H1 (cell line): ENCODE measurements at regions not wholly inside any gene's neighbourhood (a gene's known extent, or its start where the extent isn't known, plus 50 kb on each side); places are given as distances from the start of the nearest gene placed in this dataset.

ENCODE experiments used
- CTCF ChIA-PET: fragments of 300-600 bp; sonication (Branson Sonifier 250); formaldehyde crosslinking; loops from one replicate; lab custom pipeline; 2021; ENCODE audit not compliant: partially characterized antibody; lab: Charles Lee
- POLR2A ChIA-PET: fragments of 300-600 bp; sonication (Branson Sonifier 250); formaldehyde crosslinking; loops from one replicate; lab custom pipeline; 2021; ENCODE audit warnings: inconsistent platforms; ENCODE audit not compliant: partially characterized antibody; lab: Charles Lee
- DNase-seq, 2 experiments: peaks; one replicate each; pipeline versions ENCODE4 v3.0.0 to v3.0.0-alpha.2; 2010 to 2022; ENCODE audit warnings: low spot score in 2 of 2, low read depth in 1 of 2, mixed read lengths in 1 of 2
- FAIRE-seq: peaks from 2 replicates; lab custom pipeline; 2011; peaks lifted over from hg19 to GRCh38; lab: Jason Lieb, UNC
- H2AFZ ChIP-seq: 2 replicates; pipeline ENCODE4 v1.8.1; 2012; ENCODE audit warnings: low read length, inconsistent platforms
- H2AK5ac ChIP-seq: 2 replicates; pipeline ENCODE4 v1.6.1; 2013; ENCODE audit warnings: low read depth, low read length
- H2BK120ac ChIP-seq: replicated peaks from 2 replicates; pipeline ENCODE3; 2013; ENCODE audit warnings: low read depth, low read length, inconsistent platforms
- H2BK12ac ChIP-seq: 2 replicates; pipeline ENCODE4 v1.6.1; 2013; ENCODE audit warnings: low read depth, low read length
- H2BK15ac ChIP-seq: 2 replicates; pipeline ENCODE4 v1.6.1; 2013; ENCODE audit warnings: low read length
- H2BK20ac ChIP-seq: 2 replicates; pipeline ENCODE4 v1.6.1; 2013; ENCODE audit warnings: low read length
- H2BK5ac ChIP-seq: 2 replicates; pipeline ENCODE4 v1.6.1; 2013; ENCODE audit warnings: low read depth, low read length
- H3K14ac ChIP-seq: 2 replicates; pipeline ENCODE4 v1.6.1; 2013; ENCODE audit warnings: inconsistent platforms; ENCODE audit not compliant: insufficient read length
- H3K18ac ChIP-seq: 2 replicates; pipeline ENCODE4 v1.6.1; 2013; ENCODE audit warnings: low read length; ENCODE audit errors: extremely low read depth
- H3K23ac ChIP-seq: 2 replicates; pipeline ENCODE4 v1.6.1; 2013; ENCODE audit warnings: inconsistent platforms; ENCODE audit not compliant: insufficient read length
- H3K23me2 ChIP-seq: 2 replicates; pipeline ENCODE4 v1.6.1; 2013; ENCODE audit warnings: low read depth, low read length
- H3K27ac ChIP-seq: 2 replicates; pipeline ENCODE4 v1.6.1; 2011; ENCODE audit warnings: low read depth, low read length, inconsistent platforms
- H3K27me3 ChIP-seq, 4 experiments: replicated peaks in 1 of 4; 1 replicate in 1 of 4; 2 replicates in 3 of 4; pipeline versions ENCODE4 v1.6.1 to v1.8.1; 2011 to 2013; ENCODE audit warnings: low read length in 3 of 4, mild to moderate bottlenecking in 3 of 4, inconsistent platforms in 2 of 4, mixed read lengths in 2 of 4, moderate library complexity in 1 of 4; ENCODE audit not compliant: control insufficient read depth in 3 of 4, insufficient read depth in 3 of 4; ENCODE audit errors: extremely low read depth in 1 of 4
- H3K36me3 ChIP-seq, 4 experiments: 2 replicates each; pipeline versions ENCODE4 v1.6.1 to v1.8.1; 2011 to 2013; ENCODE audit warnings: mild to moderate bottlenecking in 4 of 4, low read length in 3 of 4, moderate library complexity in 2 of 4, control low read depth in 1 of 4, inconsistent platforms in 1 of 4; ENCODE audit not compliant: insufficient read depth in 4 of 4, control insufficient read depth in 2 of 4
- H3K4ac ChIP-seq: replicated peaks from 2 replicates; pipeline ENCODE3; 2013; ENCODE audit warnings: low read length, low read depth, mixed read lengths, inconsistent platforms; ENCODE audit not compliant: insufficient read length
- H3K4me1 ChIP-seq, 4 experiments: replicated peaks in 1 of 4; 1 replicate in 1 of 4; 2 replicates in 3 of 4; pipeline versions ENCODE4 v1.6.1 to v1.8.1; 2011 to 2013; ENCODE audit warnings: low read length in 3 of 4, inconsistent platforms in 2 of 4, mixed read lengths in 1 of 4; ENCODE audit not compliant: insufficient read depth in 4 of 4, control insufficient read depth in 3 of 4
- H3K4me2 ChIP-seq, 2 experiments: 2 replicates each; pipeline versions ENCODE4 v1.6.1 to v1.8.1; 2011 to 2013; ENCODE audit warnings: low read depth in 2 of 2, low read length in 2 of 2, control low read depth in 1 of 2, inconsistent platforms in 1 of 2, mild to moderate bottlenecking in 1 of 2; ENCODE audit not compliant: insufficient read depth in 1 of 2
- H3K4me3 ChIP-seq, 4 experiments: fragments of 200-600, 300-600 bp in 1 of 4; sonication (generic), shearing (Covaris generic), sonication (Bioruptor Twin) in 1 of 4; 2 replicates each; pipeline versions ENCODE4 v1.5.1 to v1.8.1; 2011 to 2016; ENCODE audit warnings: low read length in 4 of 4, low read depth in 3 of 4, control low read depth in 2 of 4, inconsistent platforms in 2 of 4, mild to moderate bottlenecking in 2 of 4, mixed read lengths in 1 of 4, moderate library complexity in 1 of 4; ENCODE audit not compliant: insufficient read depth in 2 of 4; ENCODE audit errors: extremely low read depth in 1 of 4
- H3K56ac ChIP-seq: replicated peaks from 2 replicates; pipeline ENCODE3; 2013; ENCODE audit warnings: low read depth, mild to moderate bottlenecking, mixed read lengths, low read length, inconsistent platforms; ENCODE audit not compliant: insufficient read length
- H3K79me1 ChIP-seq: 2 replicates; pipeline ENCODE4 v1.6.1; 2013; ENCODE audit warnings: low read depth, low read length, control low read depth
- H3K79me2 ChIP-seq, 2 experiments: 2 replicates each; pipeline versions ENCODE4 v1.6.1 to v1.8.1; 2012 to 2013; ENCODE audit warnings: low read length in 2 of 2, mild to moderate bottlenecking in 2 of 2, inconsistent platforms in 1 of 2; ENCODE audit not compliant: insufficient read depth in 2 of 2, control insufficient read depth in 1 of 2
- H3K9ac ChIP-seq, 4 experiments: replicated peaks in 1 of 4; 1 replicate in 1 of 4; 2 replicates in 3 of 4; pipeline versions ENCODE4 v1.6.1 to v1.8.1; 2011 to 2013; ENCODE audit warnings: low read depth in 3 of 4, low read length in 3 of 4, control low read depth in 2 of 4, mild to moderate bottlenecking in 2 of 4, moderate library complexity in 2 of 4, inconsistent platforms in 1 of 4; ENCODE audit errors: extremely low read depth in 1 of 4
- H3K9me3 ChIP-seq, 2 experiments: 2 replicates each; pipeline versions ENCODE4 v1.6.1 to v1.8.1; 2012 to 2013; ENCODE audit warnings: mild to moderate bottlenecking in 2 of 2, moderate library complexity in 2 of 2, control low read depth in 1 of 2, inconsistent platforms in 1 of 2, low read depth in 1 of 2, low read length in 1 of 2, mixed read lengths in 1 of 2; ENCODE audit not compliant: insufficient read depth in 2 of 2
- H4K20me1 ChIP-seq, 2 experiments: replicated peaks in 1 of 2; 2 replicates each; pipeline versions ENCODE3 to v1.8.1; 2011 to 2013; ENCODE audit warnings: inconsistent platforms in 2 of 2, low read length in 2 of 2, mild to moderate bottlenecking in 1 of 2; ENCODE audit not compliant: insufficient read depth in 2 of 2, control insufficient read depth in 1 of 2
- H4K5ac ChIP-seq: 2 replicates; pipeline ENCODE4 v1.6.1; 2013; ENCODE audit warnings: low read length, low read depth, mixed read lengths, inconsistent platforms; ENCODE audit not compliant: insufficient read length
- H4K8ac ChIP-seq: 2 replicates; pipeline ENCODE4 v1.8.0; 2013; ENCODE audit warnings: mild to moderate bottlenecking, moderate library complexity, low read length, inconsistent platforms; ENCODE audit not compliant: insufficient read depth; ENCODE audit errors: extremely low read depth
- H4K91ac ChIP-seq: replicated peaks from 2 replicates; pipeline ENCODE3; 2013; ENCODE audit warnings: low read length, mixed read lengths, inconsistent platforms; ENCODE audit not compliant: insufficient read length
- ATF2 ChIP-seq: IDR thresholded peaks from 2 replicates; pipeline ENCODE4 v1.6.1; 2012; ENCODE audit warnings: low read length, inconsistent platforms
- BCL11A ChIP-seq, 2 experiments: IDR thresholded peaks; one replicate each; pipeline ENCODE4 v1.6.1; 2011; ENCODE audit warnings: low read depth in 2 of 2, low read length in 2 of 2, mild to moderate bottlenecking in 2 of 2
- CBX8 ChIP-seq: fragments of 300-800, 300-1000 bp; sonication (generic); IDR thresholded peaks from 2 replicates; pipeline ENCODE4 v1.7.1; 2016; ENCODE audit warnings: low read depth, low read length, borderline replicate concordance
- CEBPB ChIP-seq: IDR thresholded peaks from 2 replicates; pipeline ENCODE4 v1.6.1; 2012; ENCODE audit warnings: low read depth, low read length
- CREB1 ChIP-seq: IDR thresholded peaks from 2 replicates; pipeline ENCODE4 v1.6.1; 2012; ENCODE audit warnings: inconsistent platforms
- HDAC6 ChIP-seq: IDR thresholded peaks from one replicate; pipeline ENCODE4 v1.7.1; 2012; ENCODE audit warnings: low read depth, mild to moderate bottlenecking, inconsistent platforms, low read length, moderate library complexity
- JUN ChIP-seq: IDR thresholded peaks from 2 replicates; pipeline ENCODE4 v1.6.1; 2011; ENCODE audit warnings: low read depth, mild to moderate bottlenecking, improper control_type of control experiment, low read length
- KDM4A ChIP-seq: IDR thresholded peaks from one replicate; pipeline ENCODE4 v1.7.1; 2012; ENCODE audit warnings: low read depth, mild to moderate bottlenecking, moderate library complexity, low read length, inconsistent platforms; ENCODE audit not compliant: severe bottlenecking
- KDM5A ChIP-seq: fragments of 200-600 bp; IDR thresholded peaks from 2 replicates; pipeline ENCODE4 v1.7.1; 2012; ENCODE audit warnings: mild to moderate bottlenecking, low read length, inconsistent platforms, mixed read lengths
- MAX ChIP-seq: IDR thresholded peaks from 2 replicates; pipeline ENCODE4 v1.6.1; 2012; ENCODE audit warnings: inconsistent platforms
- POLR2A ChIP-seq, 2 experiments: IDR thresholded peaks; 1 replicate in 1 of 2; 2 replicates in 1 of 2; pipeline ENCODE4 v1.6.1; 2011; ENCODE audit warnings: low read depth in 2 of 2, low read length in 2 of 2, mild to moderate bottlenecking in 2 of 2; ENCODE audit errors: control extremely low read depth in 1 of 2
- POLR2AphosphoS5 ChIP-seq: IDR thresholded peaks from 2 replicates; pipeline ENCODE4 v1.6.1; 2011; ENCODE audit warnings: low read depth, low read length
- RAD21 ChIP-seq, 2 experiments: IDR thresholded peaks in 1 of 2; conservative IDR thresholded peaks in 1 of 2; 2 replicates each; pipeline ENCODE4 v1.6.1; 2011; ENCODE audit warnings: low read depth in 2 of 2, low read length in 2 of 2, improper control_type of control experiment in 1 of 2, inconsistent platforms in 1 of 2, mild to moderate bottlenecking in 1 of 2, moderate library complexity in 1 of 2
- SP1 ChIP-seq: IDR thresholded peaks from 2 replicates; pipeline ENCODE4 v1.6.1; 2011; ENCODE audit warnings: low read depth, low read length
- SP2 ChIP-seq: IDR thresholded peaks from 2 replicates; pipeline ENCODE4 v1.6.1; 2012; ENCODE audit warnings: mild to moderate bottlenecking, low read length, inconsistent platforms
- WGBS, 2 experiments: shearing (Covaris generic) in 1 of 2; methylation state at CpG; one replicate each; pipeline versions ENCODE4 v1.1.6 to v1.1.7; 2013 to 2015; ENCODE audit warnings: low lambda C conversion rate in 2 of 2, mixed read lengths in 2 of 2, inconsistent platforms in 1 of 2, low coverage in 1 of 2, missing lambda C conversion rate in 1 of 2; ENCODE audit not compliant: insufficient replicate concordance in 2 of 2, insufficient coverage in 1 of 2, insufficient read length in 1 of 2; ENCODE audit errors: extremely low coverage in 1 of 2, missing lambda C conversion rate in 1 of 2; 5-methylcytosine and 5-hydroxymethylcytosine counted together

- WGBS, 2 experiments, result 92 to 100% methylated on average over 1 to 3 of the region's 3 CpGs
- TF ChIP-seq JUN, result no peak
- no peak for TF ChIP-seq POLR2AphosphoS5
- no peak for TF ChIP-seq KDM4A
- TF ChIP-seq RAD21 (IDR thresholded peaks at IDR 0.05 in 1 of 2, conservative IDR thresholded peaks at IDR 0.05 in 1 of 2; ENCODE audit: low read depth in 2 of 2, low read length in 2 of 2), result no peak
- TF ChIP-seq MAX, result no peak
- TF ChIP-seq ATF2, result no peak
- no peak for TF ChIP-seq BCL11A (IDR thresholded peaks at IDR 0.05; ENCODE audit: low read depth in 2 of 2, low read length in 2 of 2)
- no peak for TF ChIP-seq SP2
- TF ChIP-seq CEBPB, result no peak
- no peak for TF ChIP-seq HDAC6
- TF ChIP-seq KDM5A, result no peak
- TF ChIP-seq SP1, result no peak
- TF ChIP-seq POLR2A (IDR thresholded peaks at IDR 0.05; ENCODE audit: control extremely low read depth in 1 of 2, low read depth in 2 of 2, low read length in 2 of 2), result no peak
- no peak for TF ChIP-seq CREB1
- no peak for TF ChIP-seq CBX8
Observed at GRCh38 chr18:42330296-42330695, 375.3 kb downstream of the PIK3C3 start.

More at GRCh38 chr18:42330296-42330695, 375.3 kb downstream of the PIK3C3 start:
- H3K4me3 ChIP-seq, result no peak overlapping the region
- H3K9ac ChIP-seq, result no peak overlapping the region
- H4K91ac ChIP-seq, result no peak overlapping the region
- H3K23ac ChIP-seq, result no peak overlapping the region
- H2AK5ac ChIP-seq, result no peak overlapping the region
- H3K4me1 ChIP-seq, result no peaks in the 10 kb centered on the region
- H2BK20ac ChIP-seq, result no peak overlapping the region
- H3K27ac ChIP-seq, result no peak overlapping the region
- no peak overlapping the region for H3K18ac ChIP-seq
- H2BK120ac ChIP-seq, result no peak overlapping the region
- DNase-seq (no peak), FAIRE-seq (no peak)
- no peak overlapping the region for H4K5ac ChIP-seq
- ChIA-PET CTCF (no interaction called here), POLR2A (no interaction called here)
- no peaks in the 10 kb centered on the region for H3K79me1 ChIP-seq
- no peaks in the 10 kb centered on the region for H3K9me3 ChIP-seq
- peaks cover 0 to 1% (median 0%) of the 10 kb centered on the region in 4 experiments; a peak in 1 of 7 replicates for H3K27me3 ChIP-seq
- no peaks in the 10 kb centered on the region for H3K79me2 ChIP-seq
- no peaks in the 10 kb centered on the region for H3K36me3 ChIP-seq
- no peak overlapping the region for H3K4ac ChIP-seq
- H3K56ac ChIP-seq, result no peak overlapping the region
- no peak overlapping the region for H3K4me2 ChIP-seq
- no peak overlapping the region for H2BK5ac ChIP-seq
- no peak overlapping the region for H2AFZ ChIP-seq
- no peak overlapping the region for H3K14ac ChIP-seq
- H4K8ac ChIP-seq, result no peak overlapping the region
- H2BK12ac ChIP-seq, result no peak overlapping the region
- no peaks in the 10 kb centered on the region for H3K23me2 ChIP-seq
- H2BK15ac ChIP-seq, result no peak overlapping the region
- no peaks in the 10 kb centered on the region for H4K20me1 ChIP-seq
